BLaER1 treated with 17β-estradiol and CSF1 and Interleukin-3, amounts not matched to agents 10 nM and 100 nM (cell line): ENCODE measurements at regions not wholly inside any gene's neighbourhood (a gene's known extent, or its start where the extent isn't known, plus 50 kb on each side); places are given as distances from the start of the nearest gene placed in this dataset.

Source experiments
- H3K27ac ChIP-seq, 11 experiments: shearing (Covaris generic); formaldehyde crosslinking; 2 replicates each; pipeline ENCODE4 v1.8.1; 2022
- H3K27me3 ChIP-seq, 11 experiments: shearing (Covaris generic); formaldehyde crosslinking; 2 replicates each; pipeline ENCODE4 v1.8.1; 2022
- H3K36me3 ChIP-seq, 11 experiments: shearing (Covaris generic); formaldehyde crosslinking; 2 replicates each; pipeline ENCODE4 v1.8.1; 2022
- H3K4me1 ChIP-seq, 10 experiments: shearing (Covaris generic); formaldehyde crosslinking; 2 replicates each; pipeline ENCODE4 v1.8.1; 2022
- H3K4me2 ChIP-seq, 11 experiments: shearing (Covaris generic); formaldehyde crosslinking; 2 replicates each; pipeline ENCODE4 v1.8.1; 2022
- H3K4me3 ChIP-seq, 10 experiments: shearing (Covaris generic); formaldehyde crosslinking; 2 replicates each; pipeline ENCODE4 v1.8.1; 2022
- H3K9ac ChIP-seq, 11 experiments: shearing (Covaris generic); formaldehyde crosslinking; 2 replicates each; pipeline ENCODE4 v1.8.1; 2022
- H3K9me3 ChIP-seq, 11 experiments: shearing (Covaris generic); formaldehyde crosslinking; replicated peaks in 1 of 11; 2 replicates each; pipeline ENCODE4 v1.8.1; 2022
- H4K20me1 ChIP-seq, 11 experiments: shearing (Covaris generic); formaldehyde crosslinking; 2 replicates each; pipeline ENCODE4 v1.8.1; 2022
- Cebpa-rat ChIP-seq, 11 experiments: shearing (Covaris generic); IDR thresholded peaks; 2 replicates each; pipeline ENCODE4 v1.8.1; 2022

- no peak overlapping the region for H3K27ac ChIP-seq
- no peak overlapping the region for H3K4me3 ChIP-seq
- H4K20me1 ChIP-seq, result no peaks in the 10 kb centered on the region
- H3K36me3 ChIP-seq, result no peaks in the 10 kb centered on the region
- peaks cover 7 to 40% (median 12%) of the 10 kb centered on the region in 11 experiments; a peak in 20 of 22 replicates for H3K9me3 ChIP-seq
- TF ChIP-seq Cebpa-rat (IDR thresholded peaks at IDR 0.05), result no peak
- H3K4me1 ChIP-seq, result no peaks in the 10 kb centered on the region
- H3K9ac ChIP-seq, result no peak overlapping the region
- H3K27me3 ChIP-seq, result no peaks in the 10 kb centered on the region
- no peak overlapping the region for H3K4me2 ChIP-seq
Measured at GRCh38 chr3:105988540-105989212, 119.9 kb upstream of the CBLB start.

GRCh38 chr3:105996781-105997180 lies 128.0 kb upstream of the CBLB start:
- peak overlapping the region in 2 of 11 experiments; percentile 54 to 78; a peak in 5 of 22 replicates for H3K4me2 ChIP-seq
- peaks cover 0 to 29% (median 0%) of the 10 kb centered on the region in 10 experiments; a peak in 8 of 20 replicates for H3K4me1 ChIP-seq
- peaks cover 0 to 49% (median 23%) of the 10 kb centered on the region in 11 experiments; a peak in 17 of 22 replicates for H3K9me3 ChIP-seq
- no peaks in the 10 kb centered on the region for H3K36me3 ChIP-seq
- no peaks in the 10 kb centered on the region for H4K20me1 ChIP-seq
- H3K9ac ChIP-seq, result peak overlapping the region in 1 of 11 experiments; percentile 73; a peak in 1 of 22 replicates
- H3K27me3 ChIP-seq, result no peaks in the 10 kb centered on the region
- no peak for TF ChIP-seq Cebpa-rat (IDR thresholded peaks at IDR 0.05)
- no peak overlapping the region for H3K4me3 ChIP-seq
- peak overlapping the region in 3 of 11 experiments; percentile 81 to 94 (median 86); a peak in 6 of 22 replicates for H3K27ac ChIP-seq

- Histone ChIP-seq H4K20me1 (no peaks in the 10 kb centered on the region), H3K27ac (peak overlapping the region in 4 of 11 experiments; percentile 61 to 94 (median 84); a peak in 7 of 22 replicates), H3K36me3 (no peaks in the 10 kb centered on the region), H3K4me2 (peak overlapping the region in 3 of 11 experiments; percentile 54 to 78 (median 59); a peak in 6 of 22 replicates), H3K27me3 (no peaks in the 10 kb centered on the region), H3K4me3 (0 out of 20 replicates have a peak overlapping the region, but pooled peaks of 2 of the 10 experiments have one; percentile 4 to 33), H3K4me1 (peaks cover 0 to 35% (median 0%) of the 10 kb centered on the region in 10 experiments; a peak in 8 of 20 replicates), H3K9me3 (peaks cover 0 to 42% (median 22%) of the 10 kb centered on the region in 11 experiments; a peak in 17 of 22 replicates), H3K9ac (peak overlapping the region in 3 of 11 experiments; percentile 63 to 73 (median 67); a peak in 6 of 22 replicates)
- no peak for TF ChIP-seq Cebpa-rat (IDR thresholded peaks at IDR 0.05)
Measured at GRCh38 chr3:105997466-105997799, 128.6 kb upstream of the CBLB start.

DNA sequence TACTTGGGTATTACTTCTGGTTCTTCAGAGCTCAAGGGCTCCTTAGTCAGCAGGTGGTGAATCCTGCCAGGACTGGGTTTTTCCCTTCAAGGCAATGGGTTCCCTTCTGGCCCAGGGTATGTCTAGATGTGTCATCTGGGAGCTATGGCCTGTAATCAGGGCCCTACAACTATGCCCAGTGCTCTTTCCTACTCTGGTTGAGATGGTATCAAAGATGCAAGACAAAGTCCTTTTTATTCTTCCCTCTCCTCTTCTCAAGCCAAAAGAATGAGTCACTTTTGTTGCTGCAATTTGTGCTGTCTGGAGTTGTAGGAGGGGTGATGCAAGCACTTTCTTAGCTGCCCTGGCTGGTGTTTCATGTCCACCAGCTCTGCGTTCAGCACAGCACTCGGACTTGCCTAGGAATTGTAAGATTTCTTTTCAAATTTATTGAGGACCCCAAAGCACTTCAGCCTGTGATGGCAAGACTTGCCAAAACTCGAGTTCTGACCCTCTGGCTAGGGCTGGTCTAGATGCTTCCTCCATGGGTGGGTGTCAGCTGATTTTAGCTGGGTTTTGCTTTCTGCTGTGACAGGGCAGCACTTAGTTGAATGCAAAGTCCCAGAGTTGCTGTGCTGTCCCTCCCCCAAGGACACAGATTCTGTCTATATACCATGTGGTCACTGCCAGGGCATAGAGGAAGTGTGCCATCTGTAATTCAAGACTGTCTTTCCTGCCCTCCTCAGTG lies 129.2 kb upstream of the CBLB start:
- Histone ChIP-seq H3K36me3 (no peaks in the 10 kb centered on the region), H3K27me3 (no peaks in the 10 kb centered on the region), H3K9ac (peak overlapping the region in 3 of 11 experiments; percentile 63 to 73 (median 67); a peak in 6 of 22 replicates), H4K20me1 (no peaks in the 10 kb centered on the region), H3K4me2 (peak overlapping the region in 4 of 11 experiments; percentile 11 to 78 (median 56); a peak in 7 of 22 replicates), H3K27ac (peak overlapping the region in 5 of 11 experiments; percentile 35 to 94 (median 81); a peak in 9 of 22 replicates), H3K9me3 (peaks cover 0 to 37% (median 18%) of the 10 kb centered on the region in 11 experiments; a peak in 16 of 22 replicates), H3K4me1 (peaks cover 0 to 40% (median 0%) of the 10 kb centered on the region in 10 experiments; a peak in 8 of 20 replicates), H3K4me3 (peak overlapping the region in 2 of 10 experiments; percentile 33 to 34; a peak in 3 of 20 replicates)
- TF ChIP-seq Cebpa-rat (IDR thresholded peaks at IDR 0.05), result peak in 3 of 11 experiments; percentile 17 to 47 (median 33); a peak in 3 of 22 replicates

DNA sequence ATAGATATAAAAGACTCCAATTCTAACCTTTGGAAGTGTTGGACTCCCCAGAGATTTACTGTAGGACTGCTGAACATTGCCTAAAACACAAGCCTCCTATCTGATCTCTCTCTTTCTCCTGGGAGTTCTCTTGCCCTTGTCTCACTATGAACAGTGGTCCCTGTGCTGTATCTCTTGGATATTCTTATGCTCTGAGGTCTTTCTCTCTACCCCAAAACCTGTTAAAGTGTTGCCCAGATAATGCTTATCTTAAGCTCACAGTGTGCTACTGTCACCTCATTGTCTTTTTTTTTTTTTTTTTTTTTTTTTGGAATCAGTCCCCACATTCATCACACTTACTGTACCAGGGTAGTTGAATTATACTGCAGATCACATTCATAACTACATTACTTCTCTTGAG lies 131.0 kb upstream of the CBLB start:
- Histone ChIP-seq H3K4me2 (peak overlapping the region in 2 of 11 experiments; percentile 54 to 78; a peak in 4 of 22 replicates), H4K20me1 (no peaks in the 10 kb centered on the region), H3K9me3 (peaks cover 0 to 33% (median 17%) of the 10 kb centered on the region in 11 experiments; a peak in 14 of 22 replicates), H3K27me3 (no peaks in the 10 kb centered on the region), H3K4me1 (peaks cover 0 to 59% (median 0%) of the 10 kb centered on the region in 10 experiments; a peak in 8 of 20 replicates), H3K9ac (no peak overlapping the region), H3K27ac (no peak overlapping the region), H3K36me3 (no peaks in the 10 kb centered on the region), H3K4me3 (peak overlapping the region in 2 of 10 experiments; percentile 33 to 34; a peak in 3 of 20 replicates)
- TF ChIP-seq Cebpa-rat (IDR thresholded peaks at IDR 0.05), result no peak

- Histone ChIP-seq H3K27ac (peak overlapping the region in 1 of 11 experiments; percentile 4; a peak in 1 of 22 replicates), H3K27me3 (no peaks in the 10 kb centered on the region), H3K9me3 (peaks cover 0 to 30% (median 13%) of the 10 kb centered on the region in 11 experiments; a peak in 13 of 22 replicates), H3K4me1 (peaks cover 0 to 69% (median 0%) of the 10 kb centered on the region in 10 experiments; a peak in 8 of 20 replicates), H3K4me3 (no peak overlapping the region), H3K36me3 (0 out of 22 replicates have a peak, but pooled peaks cover 0 to 5% (median 0%) of the 10 kb centered on the region in 11 experiments), H3K4me2 (0 out of 22 replicates have a peak overlapping the region, but pooled peaks of 1 of the 11 experiments have one; percentile 2), H3K9ac (no peak overlapping the region), H4K20me1 (no peaks in the 10 kb centered on the region)
- TF ChIP-seq Cebpa-rat (IDR thresholded peaks at IDR 0.05), result no peak
Measured at GRCh38 chr3:106001923-106002322, 133.1 kb upstream of the CBLB start.

- H3K9ac ChIP-seq, result peak overlapping the region in 3 of 11 experiments; percentile 6 to 62 (median 60); a peak in 4 of 22 replicates
- no peaks in the 10 kb centered on the region for H4K20me1 ChIP-seq
- H3K27me3 ChIP-seq, result no peaks in the 10 kb centered on the region
- 0 out of 22 replicates have a peak, but pooled peaks cover 0 to 5% (median 0%) of the 10 kb centered on the region in 11 experiments for H3K36me3 ChIP-seq
- peaks cover 0 to 18% (median 0%) of the 10 kb centered on the region in 11 experiments; a peak in 5 of 22 replicates for H3K9me3 ChIP-seq
- H3K4me1 ChIP-seq, result peaks cover 0 to 58% (median 0%) of the 10 kb centered on the region in 10 experiments; a peak in 4 of 20 replicates
- peak overlapping the region in 1 of 10 experiments; percentile 26; a peak in 1 of 20 replicates for H3K4me3 ChIP-seq
- H3K27ac ChIP-seq, result peak overlapping the region in 3 of 11 experiments; percentile 53 to 81 (median 80); a peak in 6 of 22 replicates
- TF ChIP-seq Cebpa-rat (IDR thresholded peaks at IDR 0.05), result no peak
- peak overlapping the region in 3 of 11 experiments; percentile 30 to 74 (median 36); a peak in 5 of 22 replicates for H3K4me2 ChIP-seq
Measured at GRCh38 chr3:106004137-106004681, 135.4 kb upstream of the CBLB start.

DNA sequence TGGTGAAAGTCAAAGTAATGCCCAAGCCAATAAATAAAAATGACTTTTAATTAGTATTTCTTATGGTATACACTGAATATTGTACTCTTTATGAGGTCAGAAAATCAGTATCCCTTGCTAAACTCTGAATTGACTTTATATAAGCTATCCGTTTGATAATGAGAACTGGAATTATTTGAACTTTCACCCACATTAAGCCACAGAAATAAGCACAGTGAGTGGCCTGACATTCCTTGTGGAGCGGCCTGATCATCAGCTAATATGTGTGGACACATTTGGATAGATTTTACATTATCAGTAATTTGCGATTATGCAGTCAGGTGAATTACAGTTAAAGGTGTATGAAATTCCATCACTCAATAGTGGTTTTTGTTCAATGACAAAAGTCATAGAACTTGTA lies 136.0 kb upstream of the CBLB start:
- Histone ChIP-seq H3K36me3 (0 out of 22 replicates have a peak, but pooled peaks cover 0 to 5% (median 0%) of the 10 kb centered on the region in 11 experiments), H3K9me3 (peaks cover 0 to 12% (median 0%) of the 10 kb centered on the region in 11 experiments; a peak in 4 of 22 replicates), H3K27ac (peak overlapping the region in 3 of 11 experiments; percentile 53 to 81 (median 80); a peak in 6 of 22 replicates), H3K27me3 (no peaks in the 10 kb centered on the region), H3K4me1 (peaks cover 0 to 58% (median 0%) of the 10 kb centered on the region in 10 experiments; a peak in 4 of 20 replicates), H3K4me3 (no peak overlapping the region; a peak in 1 of 20 replicates), H4K20me1 (no peaks in the 10 kb centered on the region), H3K4me2 (peak overlapping the region in 2 of 11 experiments; percentile 36 to 74; a peak in 4 of 22 replicates), H3K9ac (peak overlapping the region in 2 of 11 experiments; percentile 60 to 62; a peak in 4 of 22 replicates)
- no peak for TF ChIP-seq Cebpa-rat (IDR thresholded peaks at IDR 0.05)
